Colonic mucosa (tissue), 4 donors: ENCODE measurements at regions not wholly inside any gene's neighbourhood (a gene's known extent, or its start where the extent isn't known, plus 50 kb on each side); places are given as distances from the start of the nearest gene placed in this dataset.

Experiments used
- DNase-seq: peaks from one replicate; pipeline ENCODE4 v3.0.0-alpha.2; 2020
- H3K27ac ChIP-seq: fragments of 200-600 bp; one replicate; pipeline ENCODE4 v1.8.0; 2021
- H3K27me3 ChIP-seq: fragments of 200-600 bp; one replicate; pipeline ENCODE4 v1.8.0; 2021
- H3K36me3 ChIP-seq: fragments of 200-600 bp; one replicate; pipeline ENCODE4 v1.8.0; 2021
- H3K4me1 ChIP-seq: fragments of 200-600 bp; one replicate; pipeline ENCODE4 v1.8.0; 2021; ENCODE audit warnings: mild to moderate bottlenecking
- H3K4me3 ChIP-seq: fragments of 200-600 bp; one replicate; pipeline ENCODE4 v1.8.0; 2021
- H3K9ac ChIP-seq, 2 donors: one replicate each; pipeline ENCODE4 v1.7.0; 2013; ENCODE audit warnings: control low read depth in 2 of 2, low read depth in 2 of 2, low read length in 2 of 2
- H3K9me3 ChIP-seq: fragments of 200-600 bp; one replicate; pipeline ENCODE4 v1.8.0; 2021
- CTCF ChIP-seq: fragments of 200-600 bp; IDR thresholded peaks from one replicate; pipeline ENCODE4 v1.8.0; 2022; ENCODE audit warnings: antibody characterized with exemption, mild to moderate bottlenecking
- intact Hi-C: fragments of 100-400 bp; cut with DNase I; formaldehyde crosslinking; loops from one replicate; pipeline ENCODE4 v1.14.1; 2022
- donor health status: healthy.
- donor health status: DM: no; HTN: no; CAD: no.
- donor health status: DM: no; HTN: no; CAD: no.

- Histone ChIP-seq H3K27me3 (no peaks in the 10 kb centered on the region), H3K4me1 (no peaks in the 10 kb centered on the region), H3K4me3 (no peak overlapping the region), H3K36me3 (no peaks in the 10 kb centered on the region), H3K9me3 (no peaks in the 10 kb centered on the region), H3K9ac (no peak overlapping the region), H3K27ac (no peak overlapping the region)
- intact Hi-C loops = no loop called here
- no peak for DNase-seq
- no peak for TF ChIP-seq CTCF
These were observed 1022.5 kb downstream of the TBC1D22A start for GRCh38 chr22:47784991-47785390.

- Histone ChIP-seq H3K9me3 (no peaks in the 10 kb centered on the region), H3K9ac (no peak overlapping the region), H3K36me3 (no peaks in the 10 kb centered on the region), H3K27ac (no peak overlapping the region), H3K4me1 (no peaks in the 10 kb centered on the region), H3K4me3 (no peak overlapping the region), H3K27me3 (no peaks in the 10 kb centered on the region)
- DNase-seq = no peak
- intact Hi-C loops = no loop called here
- TF ChIP-seq CTCF = no peak
These were observed 1022.0 kb downstream of the TBC1D22A start for GRCh38 chr22:47784367-47784983.

- Histone ChIP-seq H3K4me3 (no peak overlapping the region), H3K4me1 (no peaks in the 10 kb centered on the region), H3K9ac (no peak overlapping the region), H3K36me3 (no peaks in the 10 kb centered on the region), H3K27me3 (no peaks in the 10 kb centered on the region), H3K9me3 (no peaks in the 10 kb centered on the region), H3K27ac (no peak overlapping the region)
- DNase-seq = no peak
- intact Hi-C loops = no loop called here
- no peak for TF ChIP-seq CTCF
These were observed 1021.2 kb downstream of the TBC1D22A start for GRCh38 chr22:47783433-47784366.

- no peaks in the 10 kb centered on the region for H3K27me3 ChIP-seq
- intact Hi-C loops = no loop called here
These were observed 1020.1 kb downstream of the TBC1D22A start for GRCh38 chr22:47782328-47783075.

More at GRCh38 chr22:47782328-47783075, 1020.1 kb downstream of the TBC1D22A start:
- Histone ChIP-seq H3K27ac (no peak overlapping the region), H3K9ac (no peak overlapping the region), H3K4me3 (no peak overlapping the region), H3K4me1 (no peaks in the 10 kb centered on the region), H3K9me3 (no peaks in the 10 kb centered on the region), H3K36me3 (no peaks in the 10 kb centered on the region)
- no peak for DNase-seq
- TF ChIP-seq CTCF = no peak
